Activated naive CD8-positive, alpha-beta T cell treated with anti-CD3 and anti-CD28 coated beads for 36 hours (primary cell): ENCODE measurements at regions not wholly inside any gene's neighbourhood (a gene's known extent, or its start where the extent isn't known, plus 50 kb on each side); places are given as distances from the start of the nearest gene placed in this dataset.

Source experiments
- DNase-seq: peaks from one replicate; pipeline ENCODE4 v3.0.0; 2021
- H3K27ac Mint-ChIP-seq: one replicate; pipeline ENCODE4 v1.8.0; 2022; ENCODE audit warnings: mild to moderate bottlenecking, moderate library complexity, mixed read lengths
- H3K27me3 Mint-ChIP-seq: one replicate; pipeline ENCODE4 v1.8.0; 2022; ENCODE audit warnings: mild to moderate bottlenecking, mixed read lengths
- H3K36me3 Mint-ChIP-seq: one replicate; pipeline ENCODE4 v1.8.0; 2021; ENCODE audit warnings: mild to moderate bottlenecking, mixed read lengths
- H3K4me1 Mint-ChIP-seq: one replicate; pipeline ENCODE4 v1.8.0; 2021; ENCODE audit warnings: mixed read lengths
- H3K4me3 Mint-ChIP-seq: one replicate; pipeline ENCODE4 v1.8.0; 2022; ENCODE audit warnings: mild to moderate bottlenecking, moderate library complexity, mixed read lengths
- H3K9me3 Mint-ChIP-seq: one replicate; pipeline ENCODE4 v1.8.0; 2022; ENCODE audit warnings: mixed read lengths

DNA sequence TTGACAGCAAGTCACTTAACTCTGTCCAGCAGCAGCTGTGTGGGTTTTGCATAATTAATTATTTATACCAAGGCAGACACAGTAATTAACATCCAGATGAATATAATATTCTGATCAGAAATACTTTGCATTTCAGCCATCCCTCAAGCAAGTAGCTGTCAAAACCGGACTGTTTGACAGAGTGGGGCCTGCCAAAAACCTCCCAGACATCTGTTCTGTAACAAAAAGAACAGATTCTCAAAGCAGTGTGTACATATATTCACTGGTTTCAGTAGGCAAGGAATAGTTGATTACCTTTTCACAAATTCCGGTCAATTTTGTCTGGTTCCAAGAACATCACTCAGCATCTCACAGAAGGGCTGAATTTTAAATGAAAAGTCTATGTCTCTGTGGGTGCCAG is 291.6 kb downstream of the CMPK2 start:
- H3K27me3 Mint-ChIP-seq, result peaks cover 3% of the 10 kb centered on the region
- H3K4me3 Mint-ChIP-seq, result no peak overlapping the region
- H3K36me3 Mint-ChIP-seq, result no peaks in the 10 kb centered on the region
- no peaks in the 10 kb centered on the region for H3K4me1 Mint-ChIP-seq
- DNase-seq, result no peak
- no peak overlapping the region for H3K27ac Mint-ChIP-seq
- no peaks in the 10 kb centered on the region for H3K9me3 Mint-ChIP-seq

DNA sequence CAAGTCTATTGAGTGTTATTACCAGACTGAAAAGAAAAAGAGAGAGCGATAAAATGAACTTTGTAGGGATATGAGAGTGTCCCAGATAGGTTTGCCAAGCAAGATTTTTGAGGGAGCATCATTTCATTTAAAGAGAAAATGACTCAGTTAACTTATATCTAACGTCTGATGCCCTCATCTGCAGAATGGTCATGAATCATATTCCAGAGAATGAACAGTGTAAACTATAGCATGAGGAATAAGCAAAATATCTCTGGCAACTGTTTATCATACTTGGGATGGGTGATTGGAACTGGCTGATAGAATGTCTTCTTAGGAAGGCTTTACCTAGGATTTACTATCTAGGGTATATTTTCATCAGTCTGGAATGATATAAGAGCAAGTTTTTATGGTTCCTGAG is 289.4 kb downstream of the CMPK2 start:
- Mint-ChIP-seq H3K9me3 (no peaks in the 10 kb centered on the region), H3K27me3 (peaks cover 3% of the 10 kb centered on the region), H3K36me3 (no peaks in the 10 kb centered on the region), H3K27ac (no peak overlapping the region), H3K4me1 (no peaks in the 10 kb centered on the region), H3K4me3 (no peak overlapping the region)
- no peak for DNase-seq

- no peaks in the 10 kb centered on the region for H3K4me1 Mint-ChIP-seq
- no peak overlapping the region for H3K27ac Mint-ChIP-seq
- H3K4me3 Mint-ChIP-seq, result no peak overlapping the region
- H3K36me3 Mint-ChIP-seq, result no peaks in the 10 kb centered on the region
- no peaks in the 10 kb centered on the region for H3K9me3 Mint-ChIP-seq
- H3K27me3 Mint-ChIP-seq, result peaks cover 3% of the 10 kb centered on the region
- no peak for DNase-seq
Measured at GRCh38 chr2:6577960-6578359, 287.7 kb downstream of the CMPK2 start.

DNA sequence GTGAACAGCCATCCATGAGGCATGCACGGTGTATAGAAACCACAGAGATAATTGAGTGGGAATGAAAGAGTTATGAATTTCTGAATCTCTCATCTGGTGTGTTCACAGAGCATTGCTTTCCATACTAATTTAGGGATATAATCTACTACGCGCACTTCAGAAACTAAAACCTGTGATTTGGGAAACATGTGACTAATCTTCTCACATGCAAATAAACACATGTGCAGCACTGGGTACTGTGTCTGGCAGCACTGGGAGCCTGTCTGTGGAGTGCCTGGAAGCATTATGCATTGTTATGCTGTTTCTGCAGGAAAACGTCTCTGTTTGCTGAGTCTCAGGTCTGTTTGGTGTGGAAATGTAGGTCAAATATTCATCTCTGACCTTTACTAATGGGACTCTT is 287.3 kb downstream of the CMPK2 start:
- Mint-ChIP-seq H3K27me3 (peaks cover 3% of the 10 kb centered on the region), H3K9me3 (no peaks in the 10 kb centered on the region), H3K36me3 (no peaks in the 10 kb centered on the region), H3K4me3 (no peak overlapping the region), H3K27ac (no peak overlapping the region), H3K4me1 (no peaks in the 10 kb centered on the region)
- DNase-seq, result no peak

- DNase-seq, result no peak
- no peak overlapping the region for H3K4me3 Mint-ChIP-seq
- H3K4me1 Mint-ChIP-seq, result no peaks in the 10 kb centered on the region
- H3K36me3 Mint-ChIP-seq, result no peaks in the 10 kb centered on the region
- peaks cover 3% of the 10 kb centered on the region for H3K27me3 Mint-ChIP-seq
- no peaks in the 10 kb centered on the region for H3K9me3 Mint-ChIP-seq
- H3K27ac Mint-ChIP-seq, result no peak overlapping the region
Measured at GRCh38 chr2:6579281-6579680, 286.4 kb downstream of the CMPK2 start.

DNA sequence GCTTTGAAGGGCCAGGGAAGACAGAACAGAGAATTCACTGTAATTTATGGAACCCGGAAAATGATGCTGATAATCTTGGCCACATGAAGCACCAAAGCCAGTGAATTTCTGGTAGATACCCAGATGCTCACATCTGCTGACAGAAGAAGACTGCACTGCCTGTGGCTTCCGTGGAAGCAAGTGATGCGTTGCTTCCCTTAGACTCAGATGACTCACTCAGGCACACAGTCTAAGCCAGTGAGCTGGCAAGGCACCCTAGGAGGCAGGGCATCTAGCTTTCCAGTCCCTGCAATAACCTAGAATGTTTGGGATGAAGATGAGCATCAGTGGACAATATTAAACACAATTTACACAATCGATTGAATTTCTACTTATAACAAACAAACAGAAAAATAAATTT is 284.7 kb downstream of the CMPK2 start:
- Mint-ChIP-seq H3K4me1 (no peaks in the 10 kb centered on the region), H3K4me3 (no peak overlapping the region), H3K27ac (no peak overlapping the region), H3K27me3 (no peaks in the 10 kb centered on the region), H3K36me3 (no peaks in the 10 kb centered on the region), H3K9me3 (no peaks in the 10 kb centered on the region)
- DNase-seq, result no peak

GRCh38 chr2:6589150-6589549 is 276.6 kb downstream of the CMPK2 start:
- no peaks in the 10 kb centered on the region for H3K27me3 Mint-ChIP-seq
- DNase-seq, result no peak
- H3K9me3 Mint-ChIP-seq, result peaks cover 2% of the 10 kb centered on the region
- H3K36me3 Mint-ChIP-seq, result no peaks in the 10 kb centered on the region
- no peak overlapping the region for H3K4me3 Mint-ChIP-seq
- H3K27ac Mint-ChIP-seq, result no peak overlapping the region
- H3K4me1 Mint-ChIP-seq, result no peaks in the 10 kb centered on the region

DNA sequence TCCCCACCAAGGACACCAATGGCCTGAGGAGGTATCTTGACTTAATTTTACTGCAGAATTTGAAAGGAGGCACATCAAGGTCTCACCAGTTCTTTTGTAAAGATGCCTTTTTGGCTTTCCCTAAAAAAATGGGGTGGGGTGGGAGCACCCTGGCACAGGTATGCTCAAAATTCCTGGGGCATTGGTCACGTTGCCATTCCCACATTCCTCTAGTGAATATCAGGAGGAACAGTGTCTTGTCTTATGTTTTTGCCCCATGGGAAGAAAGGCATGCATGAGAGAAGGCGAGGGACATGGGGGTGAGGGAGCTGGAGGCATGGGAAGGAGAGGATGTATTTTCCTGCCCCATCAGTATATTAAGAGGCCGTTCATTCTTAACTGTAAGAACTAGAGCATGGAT is 275.3 kb downstream of the CMPK2 start:
- no peak overlapping the region for H3K4me3 Mint-ChIP-seq
- no peaks in the 10 kb centered on the region for H3K4me1 Mint-ChIP-seq
- no peak for DNase-seq
- no peaks in the 10 kb centered on the region for H3K36me3 Mint-ChIP-seq
- peaks cover 2% of the 10 kb centered on the region for H3K9me3 Mint-ChIP-seq
- no peaks in the 10 kb centered on the region for H3K27me3 Mint-ChIP-seq
- no peak overlapping the region for H3K27ac Mint-ChIP-seq

DNA sequence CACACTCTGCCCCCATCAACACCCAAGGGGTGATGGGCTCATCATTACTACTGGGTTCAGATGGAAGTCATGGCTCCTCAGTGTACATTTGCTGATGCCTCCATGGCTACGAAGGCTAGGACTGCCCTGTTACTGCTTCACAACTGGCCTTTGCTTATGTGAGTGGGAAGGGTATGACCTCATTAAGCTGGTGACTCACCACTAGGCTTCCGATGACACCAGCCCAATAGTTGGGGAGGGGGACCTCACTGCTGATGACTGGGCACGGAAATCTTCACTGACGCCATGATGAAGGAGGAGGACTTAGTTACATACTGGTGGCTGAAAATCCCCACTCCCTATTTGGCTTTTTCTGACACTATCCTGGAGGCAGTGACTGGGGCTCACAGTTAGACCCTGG is 263.2 kb downstream of the CMPK2 start:
- Mint-ChIP-seq H3K27me3 (no peaks in the 10 kb centered on the region), H3K4me3 (no peak overlapping the region), H3K4me1 (no peaks in the 10 kb centered on the region), H3K27ac (no peak overlapping the region), H3K9me3 (no peaks in the 10 kb centered on the region), H3K36me3 (no peaks in the 10 kb centered on the region)
- no peak for DNase-seq

DNA sequence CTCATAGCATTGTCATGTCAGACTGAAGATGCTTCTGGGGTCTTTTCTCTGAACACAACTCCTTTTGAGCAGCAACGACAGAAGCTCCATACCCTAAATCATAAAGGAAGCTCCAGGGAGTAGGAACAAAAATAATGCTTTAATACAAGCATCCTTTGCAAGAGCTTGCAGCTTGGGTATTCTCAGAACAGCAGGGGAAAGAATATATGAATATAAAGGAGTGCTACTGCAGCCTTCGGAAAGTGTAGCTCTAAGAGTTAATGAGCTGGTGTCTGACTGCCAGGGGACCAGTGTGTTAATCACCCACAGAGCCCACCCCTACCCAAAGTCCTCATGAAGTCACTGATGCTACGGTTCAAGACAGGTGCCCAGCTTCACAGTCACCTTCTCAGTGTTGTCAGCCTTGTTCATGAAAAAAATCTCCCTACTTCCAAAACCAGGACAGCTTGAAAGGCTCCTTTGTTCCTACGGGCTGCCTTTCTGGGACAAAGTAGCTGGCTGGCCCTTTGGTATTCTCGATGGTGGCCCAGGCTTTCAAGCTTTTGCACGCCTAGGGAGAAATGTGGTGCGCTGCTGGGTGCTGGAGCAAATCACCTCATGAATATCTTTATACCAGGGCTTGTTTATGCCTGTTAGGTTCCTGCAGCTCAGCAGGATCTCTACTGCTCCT is 259.7 kb downstream of the CMPK2 start:
- no peaks in the 10 kb centered on the region for H3K4me1 Mint-ChIP-seq
- H3K36me3 Mint-ChIP-seq, result no peaks in the 10 kb centered on the region
- H3K4me3 Mint-ChIP-seq, result no peak overlapping the region
- no peak for DNase-seq
- peaks cover 2% of the 10 kb centered on the region for H3K9me3 Mint-ChIP-seq
- H3K27me3 Mint-ChIP-seq, result peaks cover 6% of the 10 kb centered on the region
- no peak overlapping the region for H3K27ac Mint-ChIP-seq

- Mint-ChIP-seq H3K4me1 (no peaks in the 10 kb centered on the region), H3K36me3 (no peaks in the 10 kb centered on the region), H3K9me3 (peaks cover 2% of the 10 kb centered on the region), H3K27ac (no peak overlapping the region), H3K27me3 (peaks cover 10% of the 10 kb centered on the region), H3K4me3 (no peak overlapping the region)
- no peak for DNase-seq
Measured at GRCh38 chr2:6617794-6618193, 247.9 kb downstream of the CMPK2 start.

DNA sequence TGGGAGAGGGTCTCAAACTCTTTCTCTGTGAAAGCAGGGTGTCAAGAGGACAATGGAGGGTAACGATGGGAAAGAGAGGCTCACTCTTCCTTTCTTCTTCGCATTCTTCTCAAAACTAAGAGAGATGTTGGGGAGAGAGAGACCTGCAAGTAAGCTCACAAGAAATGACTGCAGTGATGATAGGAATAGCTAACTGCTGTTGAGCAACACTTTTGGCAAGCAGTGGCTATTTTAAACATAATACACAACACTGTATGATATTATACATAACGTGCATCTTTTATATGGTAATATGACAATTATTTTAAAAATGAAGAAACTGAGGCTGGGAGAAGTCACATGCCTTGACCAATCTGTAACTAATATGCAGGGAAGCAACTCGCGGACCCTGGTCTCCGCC is 247.5 kb downstream of the CMPK2 start:
- Mint-ChIP-seq H3K27me3 (peaks cover 12% of the 10 kb centered on the region), H3K36me3 (no peaks in the 10 kb centered on the region), H3K4me1 (no peaks in the 10 kb centered on the region), H3K4me3 (no peak overlapping the region), H3K9me3 (peaks cover under 1% of the 10 kb centered on the region), H3K27ac (no peak overlapping the region)
- DNase-seq, result no peak

GRCh38 chr2:6623746-6624145 is 242.0 kb downstream of the CMPK2 start:
- Mint-ChIP-seq H3K36me3 (no peaks in the 10 kb centered on the region), H3K9me3 (no peaks in the 10 kb centered on the region), H3K4me3 (no peak overlapping the region), H3K4me1 (no peaks in the 10 kb centered on the region), H3K27me3 (peaks cover 6% of the 10 kb centered on the region), H3K27ac (no peak overlapping the region)
- DNase-seq, result no peak

- no peak overlapping the region for H3K4me3 Mint-ChIP-seq
- H3K27me3 Mint-ChIP-seq, result peaks cover 6% of the 10 kb centered on the region
- no peaks in the 10 kb centered on the region for H3K4me1 Mint-ChIP-seq
- no peak for DNase-seq
- H3K36me3 Mint-ChIP-seq, result no peaks in the 10 kb centered on the region
- no peak overlapping the region for H3K27ac Mint-ChIP-seq
- no peaks in the 10 kb centered on the region for H3K9me3 Mint-ChIP-seq
Measured at GRCh38 chr2:6626401-6627012, 239.2 kb downstream of the CMPK2 start.

DNA sequence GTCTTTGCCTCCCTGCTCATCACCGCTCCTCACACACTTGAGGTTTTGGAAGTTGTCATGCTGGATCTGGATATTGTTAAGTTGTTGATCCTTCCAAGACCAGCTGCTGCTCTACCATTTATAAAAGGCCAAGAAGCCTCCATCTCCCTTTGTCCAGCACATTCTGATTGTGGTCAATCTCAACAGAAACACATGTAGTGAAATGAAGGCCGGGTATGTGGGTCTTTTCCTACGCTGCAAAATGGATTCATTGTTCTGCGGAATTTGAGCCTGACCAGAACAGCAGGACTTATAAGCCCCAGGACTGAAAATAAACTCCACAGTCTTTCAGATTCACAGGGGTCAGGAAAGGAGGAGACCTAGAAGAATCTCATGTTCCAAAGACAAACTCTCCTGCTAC is 238.4 kb downstream of the CMPK2 start:
- Mint-ChIP-seq H3K4me3 (no peak overlapping the region), H3K4me1 (no peaks in the 10 kb centered on the region), H3K27me3 (peaks cover 6% of the 10 kb centered on the region), H3K9me3 (no peaks in the 10 kb centered on the region), H3K27ac (no peak overlapping the region), H3K36me3 (no peaks in the 10 kb centered on the region)
- DNase-seq, result no peak

DNA sequence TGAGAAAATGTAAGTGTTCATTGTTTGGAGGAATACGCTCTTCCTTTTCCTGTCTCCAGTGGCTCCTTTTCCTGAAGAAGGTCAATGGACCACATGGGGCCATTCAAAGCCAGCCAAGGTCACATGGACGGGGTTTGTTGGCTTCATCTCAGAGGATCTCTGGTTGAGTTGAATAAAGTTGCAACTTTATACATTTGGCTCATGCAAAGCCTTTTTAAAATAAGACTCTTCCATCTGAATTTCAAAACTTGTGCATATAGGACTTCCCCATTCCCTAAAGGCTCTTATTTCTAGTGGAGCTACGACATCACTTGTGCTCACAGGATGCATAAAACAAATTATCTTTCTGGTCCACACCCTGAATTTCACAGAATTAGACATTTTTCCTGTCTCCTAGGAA is 235.5 kb downstream of the CMPK2 start:
- H3K27ac Mint-ChIP-seq, result no peak overlapping the region
- DNase-seq, result no peak
- no peaks in the 10 kb centered on the region for H3K4me1 Mint-ChIP-seq
- H3K9me3 Mint-ChIP-seq, result no peaks in the 10 kb centered on the region
- no peaks in the 10 kb centered on the region for H3K36me3 Mint-ChIP-seq
- H3K27me3 Mint-ChIP-seq, result no peaks in the 10 kb centered on the region
- no peak overlapping the region for H3K4me3 Mint-ChIP-seq
